H1 (cell line): ENCODE measurements at regions not wholly inside any gene's neighbourhood (a gene's known extent, or its start where the extent isn't known, plus 50 kb on each side); places are given as distances from the start of the nearest gene placed in this dataset.

Source experiments
- CTCF ChIA-PET: fragments of 300-600 bp; sonication (Branson Sonifier 250); formaldehyde crosslinking; loops from one replicate; lab custom pipeline; 2021; ENCODE audit not compliant: partially characterized antibody; lab: Charles Lee
- POLR2A ChIA-PET: fragments of 300-600 bp; sonication (Branson Sonifier 250); formaldehyde crosslinking; loops from one replicate; lab custom pipeline; 2021; ENCODE audit warnings: inconsistent platforms; ENCODE audit not compliant: partially characterized antibody; lab: Charles Lee
- DNase-seq, 2 experiments: peaks; one replicate each; pipeline versions ENCODE4 v3.0.0 to v3.0.0-alpha.2; 2010 to 2022; ENCODE audit warnings: low spot score in 2 of 2, low read depth in 1 of 2, mixed read lengths in 1 of 2
- FAIRE-seq: peaks from 2 replicates; lab custom pipeline; 2011; peaks lifted over from hg19 to GRCh38; lab: Jason Lieb, UNC
- H2AFZ ChIP-seq: 2 replicates; pipeline ENCODE4 v1.8.1; 2012; ENCODE audit warnings: low read length, inconsistent platforms
- H2AK5ac ChIP-seq: 2 replicates; pipeline ENCODE4 v1.6.1; 2013; ENCODE audit warnings: low read depth, low read length
- H2BK120ac ChIP-seq: replicated peaks from 2 replicates; pipeline ENCODE3; 2013; ENCODE audit warnings: low read depth, low read length, inconsistent platforms
- H2BK12ac ChIP-seq: 2 replicates; pipeline ENCODE4 v1.6.1; 2013; ENCODE audit warnings: low read depth, low read length
- H2BK15ac ChIP-seq: 2 replicates; pipeline ENCODE4 v1.6.1; 2013; ENCODE audit warnings: low read length
- H2BK20ac ChIP-seq: 2 replicates; pipeline ENCODE4 v1.6.1; 2013; ENCODE audit warnings: low read length
- H2BK5ac ChIP-seq: 2 replicates; pipeline ENCODE4 v1.6.1; 2013; ENCODE audit warnings: low read depth, low read length
- H3K14ac ChIP-seq: 2 replicates; pipeline ENCODE4 v1.6.1; 2013; ENCODE audit warnings: inconsistent platforms; ENCODE audit not compliant: insufficient read length
- H3K18ac ChIP-seq: 2 replicates; pipeline ENCODE4 v1.6.1; 2013; ENCODE audit warnings: low read length; ENCODE audit errors: extremely low read depth
- H3K23ac ChIP-seq: 2 replicates; pipeline ENCODE4 v1.6.1; 2013; ENCODE audit warnings: inconsistent platforms; ENCODE audit not compliant: insufficient read length
- H3K23me2 ChIP-seq: 2 replicates; pipeline ENCODE4 v1.6.1; 2013; ENCODE audit warnings: low read depth, low read length
- H3K27ac ChIP-seq: 2 replicates; pipeline ENCODE4 v1.6.1; 2011; ENCODE audit warnings: low read depth, low read length, inconsistent platforms
- H3K27me3 ChIP-seq, 4 experiments: replicated peaks in 1 of 4; 1 replicate in 1 of 4; 2 replicates in 3 of 4; pipeline versions ENCODE4 v1.6.1 to v1.8.1; 2011 to 2013; ENCODE audit warnings: low read length in 3 of 4, mild to moderate bottlenecking in 3 of 4, inconsistent platforms in 2 of 4, mixed read lengths in 2 of 4, moderate library complexity in 1 of 4; ENCODE audit not compliant: control insufficient read depth in 3 of 4, insufficient read depth in 3 of 4; ENCODE audit errors: extremely low read depth in 1 of 4
- H3K36me3 ChIP-seq, 4 experiments: 2 replicates each; pipeline versions ENCODE4 v1.6.1 to v1.8.1; 2011 to 2013; ENCODE audit warnings: mild to moderate bottlenecking in 4 of 4, low read length in 3 of 4, moderate library complexity in 2 of 4, control low read depth in 1 of 4, inconsistent platforms in 1 of 4; ENCODE audit not compliant: insufficient read depth in 4 of 4, control insufficient read depth in 2 of 4
- H3K4ac ChIP-seq: replicated peaks from 2 replicates; pipeline ENCODE3; 2013; ENCODE audit warnings: low read length, low read depth, mixed read lengths, inconsistent platforms; ENCODE audit not compliant: insufficient read length
- H3K4me1 ChIP-seq, 4 experiments: replicated peaks in 1 of 4; 1 replicate in 1 of 4; 2 replicates in 3 of 4; pipeline versions ENCODE4 v1.6.1 to v1.8.1; 2011 to 2013; ENCODE audit warnings: low read length in 3 of 4, inconsistent platforms in 2 of 4, mixed read lengths in 1 of 4; ENCODE audit not compliant: insufficient read depth in 4 of 4, control insufficient read depth in 3 of 4
- H3K4me2 ChIP-seq, 2 experiments: 2 replicates each; pipeline versions ENCODE4 v1.6.1 to v1.8.1; 2011 to 2013; ENCODE audit warnings: low read depth in 2 of 2, low read length in 2 of 2, control low read depth in 1 of 2, inconsistent platforms in 1 of 2, mild to moderate bottlenecking in 1 of 2; ENCODE audit not compliant: insufficient read depth in 1 of 2
- H3K4me3 ChIP-seq, 4 experiments: fragments of 200-600, 300-600 bp in 1 of 4; sonication (generic), shearing (Covaris generic), sonication (Bioruptor Twin) in 1 of 4; 2 replicates each; pipeline versions ENCODE4 v1.5.1 to v1.8.1; 2011 to 2016; ENCODE audit warnings: low read length in 4 of 4, low read depth in 3 of 4, control low read depth in 2 of 4, inconsistent platforms in 2 of 4, mild to moderate bottlenecking in 2 of 4, mixed read lengths in 1 of 4, moderate library complexity in 1 of 4; ENCODE audit not compliant: insufficient read depth in 2 of 4; ENCODE audit errors: extremely low read depth in 1 of 4
- H3K56ac ChIP-seq: replicated peaks from 2 replicates; pipeline ENCODE3; 2013; ENCODE audit warnings: low read depth, mild to moderate bottlenecking, mixed read lengths, low read length, inconsistent platforms; ENCODE audit not compliant: insufficient read length
- H3K79me1 ChIP-seq: 2 replicates; pipeline ENCODE4 v1.6.1; 2013; ENCODE audit warnings: low read depth, low read length, control low read depth
- H3K79me2 ChIP-seq, 2 experiments: 2 replicates each; pipeline versions ENCODE4 v1.6.1 to v1.8.1; 2012 to 2013; ENCODE audit warnings: low read length in 2 of 2, mild to moderate bottlenecking in 2 of 2, inconsistent platforms in 1 of 2; ENCODE audit not compliant: insufficient read depth in 2 of 2, control insufficient read depth in 1 of 2
- H3K9ac ChIP-seq, 4 experiments: replicated peaks in 1 of 4; 1 replicate in 1 of 4; 2 replicates in 3 of 4; pipeline versions ENCODE4 v1.6.1 to v1.8.1; 2011 to 2013; ENCODE audit warnings: low read depth in 3 of 4, low read length in 3 of 4, control low read depth in 2 of 4, mild to moderate bottlenecking in 2 of 4, moderate library complexity in 2 of 4, inconsistent platforms in 1 of 4; ENCODE audit errors: extremely low read depth in 1 of 4
- H3K9me3 ChIP-seq, 2 experiments: 2 replicates each; pipeline versions ENCODE4 v1.6.1 to v1.8.1; 2012 to 2013; ENCODE audit warnings: mild to moderate bottlenecking in 2 of 2, moderate library complexity in 2 of 2, control low read depth in 1 of 2, inconsistent platforms in 1 of 2, low read depth in 1 of 2, low read length in 1 of 2, mixed read lengths in 1 of 2; ENCODE audit not compliant: insufficient read depth in 2 of 2
- H4K20me1 ChIP-seq, 2 experiments: replicated peaks in 1 of 2; 2 replicates each; pipeline versions ENCODE3 to v1.8.1; 2011 to 2013; ENCODE audit warnings: inconsistent platforms in 2 of 2, low read length in 2 of 2, mild to moderate bottlenecking in 1 of 2; ENCODE audit not compliant: insufficient read depth in 2 of 2, control insufficient read depth in 1 of 2
- H4K5ac ChIP-seq: 2 replicates; pipeline ENCODE4 v1.6.1; 2013; ENCODE audit warnings: low read length, low read depth, mixed read lengths, inconsistent platforms; ENCODE audit not compliant: insufficient read length
- H4K8ac ChIP-seq: 2 replicates; pipeline ENCODE4 v1.8.0; 2013; ENCODE audit warnings: mild to moderate bottlenecking, moderate library complexity, low read length, inconsistent platforms; ENCODE audit not compliant: insufficient read depth; ENCODE audit errors: extremely low read depth
- H4K91ac ChIP-seq: replicated peaks from 2 replicates; pipeline ENCODE3; 2013; ENCODE audit warnings: low read length, mixed read lengths, inconsistent platforms; ENCODE audit not compliant: insufficient read length
- ASH2L ChIP-seq: fragments of 200-600, 300-600 bp; sonication (generic); IDR thresholded peaks from one replicate; pipeline ENCODE4 v1.7.1; 2017; ENCODE audit warnings: low read length
- CBX5 ChIP-seq: fragments of 300-800, 300-1000 bp; sonication (generic); IDR thresholded peaks from 2 replicates; pipeline ENCODE4 v1.7.1; 2016; ENCODE audit warnings: antibody characterized with exemption, low read length, low read depth
- CTCF ChIP-seq, 3 experiments: IDR thresholded peaks; 1 replicate in 2 of 3; 2 replicates in 1 of 3; pipeline versions ENCODE4 v1.5.1 to v1.6.1; 2011; ENCODE audit warnings: low read length in 3 of 3, mild to moderate bottlenecking in 3 of 3, inconsistent platforms in 2 of 3, low read depth in 1 of 3, moderate library complexity in 1 of 3; ENCODE audit not compliant: insufficient read depth in 1 of 3; ENCODE audit errors: control extremely low read depth in 1 of 3
- E2F6 ChIP-seq: IDR thresholded peaks from 2 replicates; pipeline ENCODE4 v1.6.1; 2012; ENCODE audit warnings: inconsistent platforms
- EZH2 ChIP-seq: fragments of 200-600 bp; sonication (generic); IDR thresholded peaks from 2 replicates; pipeline ENCODE4 v1.7.1; 2012; ENCODE audit warnings: low read depth, mild to moderate bottlenecking, moderate library complexity, low read length, inconsistent platforms; ENCODE audit not compliant: severe bottlenecking
- GABPA ChIP-seq: IDR thresholded peaks from 2 replicates; pipeline ENCODE4 v1.6.1; 2011; ENCODE audit warnings: mild to moderate bottlenecking, low read length, moderate library complexity, borderline replicate concordance; ENCODE audit not compliant: insufficient read depth
- HDAC2 ChIP-seq, 2 experiments: fragments of 300-600 bp in 1 of 2; sonication (generic) in 1 of 2; IDR thresholded peaks; 2 replicates each; pipeline ENCODE4 v1.6.1; 2011 to 2012; ENCODE audit warnings: low read depth in 2 of 2, low read length in 2 of 2, mild to moderate bottlenecking in 2 of 2, moderate library complexity in 2 of 2, borderline replicate concordance in 1 of 2, inconsistent platforms in 1 of 2
- JUN ChIP-seq: IDR thresholded peaks from 2 replicates; pipeline ENCODE4 v1.6.1; 2011; ENCODE audit warnings: low read depth, mild to moderate bottlenecking, improper control_type of control experiment, low read length
- KDM1A ChIP-seq: fragments of 200-600, 300-600 bp; sonication (generic); IDR thresholded peaks from 2 replicates; pipeline ENCODE4 v1.7.1; 2016; ENCODE audit warnings: mild to moderate bottlenecking, low read length, borderline replicate concordance
- KDM4A ChIP-seq: IDR thresholded peaks from one replicate; pipeline ENCODE4 v1.7.1; 2012; ENCODE audit warnings: low read depth, mild to moderate bottlenecking, moderate library complexity, low read length, inconsistent platforms; ENCODE audit not compliant: severe bottlenecking
- RFX5 ChIP-seq: IDR thresholded peaks from 2 replicates; pipeline ENCODE4 v1.6.1; 2011; ENCODE audit warnings: low read depth, low read length, improper control_type of control experiment, borderline replicate concordance
- SP1 ChIP-seq: IDR thresholded peaks from 2 replicates; pipeline ENCODE4 v1.6.1; 2011; ENCODE audit warnings: low read depth, low read length
- SP2 ChIP-seq: IDR thresholded peaks from 2 replicates; pipeline ENCODE4 v1.6.1; 2012; ENCODE audit warnings: mild to moderate bottlenecking, low read length, inconsistent platforms

GRCh38 chr7:96903906-96904305 is 101.4 kb upstream of the DLX6 start:
- Histone ChIP-seq H4K5ac (no peak overlapping the region), H3K4me1 (no peaks in the 10 kb centered on the region), H3K56ac (no peak overlapping the region), H2BK5ac (no peak overlapping the region), H3K36me3 (no peaks in the 10 kb centered on the region), H2BK20ac (no peak overlapping the region), H3K9ac (no peak overlapping the region), H3K79me1 (no peaks in the 10 kb centered on the region), H4K8ac (no peak overlapping the region), H2BK15ac (no peak overlapping the region), H3K9me3 (no peaks in the 10 kb centered on the region), H3K4ac (no peak overlapping the region), H3K18ac (no peak overlapping the region), H4K91ac (no peak overlapping the region), H2AFZ (no peak overlapping the region), H3K4me3 (no peak overlapping the region), H4K20me1 (no peaks in the 10 kb centered on the region), H3K23ac (no peak overlapping the region), H2BK120ac (no peak overlapping the region), H3K27ac (no peak overlapping the region), H2AK5ac (no peak overlapping the region), H3K27me3 (no peaks in the 10 kb centered on the region), H3K23me2 (no peaks in the 10 kb centered on the region), H3K79me2 (no peaks in the 10 kb centered on the region), H2BK12ac (no peak overlapping the region), H3K14ac (no peak overlapping the region), H3K4me2 (no peak overlapping the region)
- ChIA-PET CTCF (no interaction called here), POLR2A (no interaction called here)
- DNase-seq (no peak), FAIRE-seq (no peak)
- TF ChIP-seq RFX5 = no peak
- TF ChIP-seq E2F6 = no peak
- TF ChIP-seq EZH2 = no peak
- no peak for TF ChIP-seq CTCF (IDR thresholded peaks at IDR 0.05; ENCODE audit: control extremely low read depth in 1 of 3, insufficient read depth in 1 of 3, low read depth in 1 of 3, low read length in 3 of 3)
- no peak for TF ChIP-seq HDAC2 (IDR thresholded peaks at IDR 0.05; ENCODE audit: borderline replicate concordance in 1 of 2, low read depth in 2 of 2, low read length in 2 of 2)
- TF ChIP-seq GABPA = no peak
- TF ChIP-seq ASH2L = no peak
- no peak for TF ChIP-seq KDM1A
- TF ChIP-seq SP1 = no peak
- no peak for TF ChIP-seq CBX5
- no peak for TF ChIP-seq JUN
- TF ChIP-seq SP2 = no peak
- no peak for TF ChIP-seq KDM4A
